ENCODE measurements at regions not wholly inside any gene's neighbourhood (a gene's known extent, or its start where the extent isn't known, plus 50 kb on each side); places are given as distances from the start of the nearest gene placed in this dataset.

DNA sequence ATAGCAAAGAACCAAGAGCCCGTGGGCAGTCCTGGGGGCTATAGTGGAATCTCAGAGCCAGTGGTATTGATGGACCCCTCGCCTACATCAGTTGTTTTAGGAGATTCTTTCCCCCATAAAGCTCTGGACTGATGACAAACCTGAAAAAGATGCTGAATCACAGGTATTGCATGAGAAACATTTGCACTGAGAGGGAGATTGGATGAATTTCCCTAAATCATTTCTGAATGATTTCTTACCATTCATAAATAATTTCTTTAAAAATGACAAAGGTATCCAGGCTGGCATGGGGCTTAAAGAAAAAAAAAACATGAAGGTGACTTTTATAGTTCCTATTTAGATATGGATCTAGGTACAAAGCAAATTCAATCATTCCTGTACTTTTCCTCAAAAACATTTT lies 54.0 kb upstream of the SLIT3 start:
- TF ChIP-seq, protein P1, sequence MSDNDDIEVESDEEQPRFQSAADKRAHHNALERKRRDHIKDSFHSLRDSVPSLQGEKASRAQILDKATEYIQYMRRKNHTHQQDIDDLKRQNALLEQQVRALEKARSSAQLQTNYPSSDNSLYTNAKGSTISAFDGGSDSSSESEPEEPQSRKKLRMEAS (IDR thresholded peaks at IDR 0.05; ENCODE audit: insufficient read depth, insufficient read length): no peak
- TF ChIP-seq, protein P2, sequence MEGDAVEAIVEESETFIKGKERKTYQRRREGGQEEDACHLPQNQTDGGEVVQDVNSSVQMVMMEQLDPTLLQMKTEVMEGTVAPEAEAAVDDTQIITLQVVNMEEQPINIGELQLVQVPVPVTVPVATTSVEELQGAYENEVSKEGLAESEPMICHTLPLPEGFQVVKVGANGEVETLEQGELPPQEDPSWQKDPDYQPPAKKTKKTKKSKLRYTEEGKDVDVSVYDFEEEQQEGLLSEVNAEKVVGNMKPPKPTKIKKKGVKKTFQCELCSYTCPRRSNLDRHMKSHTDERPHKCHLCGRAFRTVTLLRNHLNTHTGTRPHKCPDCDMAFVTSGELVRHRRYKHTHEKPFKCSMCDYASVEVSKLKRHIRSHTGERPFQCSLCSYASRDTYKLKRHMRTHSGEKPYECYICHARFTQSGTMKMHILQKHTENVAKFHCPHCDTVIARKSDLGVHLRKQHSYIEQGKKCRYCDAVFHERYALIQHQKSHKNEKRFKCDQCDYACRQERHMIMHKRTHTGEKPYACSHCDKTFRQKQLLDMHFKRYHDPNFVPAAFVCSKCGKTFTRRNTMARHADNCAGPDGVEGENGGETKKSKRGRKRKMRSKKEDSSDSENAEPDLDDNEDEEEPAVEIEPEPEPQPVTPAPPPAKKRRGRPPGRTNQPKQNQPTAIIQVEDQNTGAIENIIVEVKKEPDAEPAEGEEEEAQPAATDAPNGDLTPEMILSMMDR (IDR thresholded peaks at IDR 0.05; ENCODE audit: extremely low read depth in 1 of 2, insufficient read depth in 1 of 2, low read depth in 1 of 2, low read length in 2 of 2): no peak
- TF ChIP-seq POLR2A (IDR thresholded peaks at IDR 0.05; ENCODE audit: low read depth, low read length): no peak
- TF ChIP-seq POLR2AphosphoS5 (IDR thresholded peaks at IDR 0.05; ENCODE audit: insufficient read depth, low read depth, low read length): no peak
- no peak for TF ChIP-seq FOS (IDR thresholded peaks at IDR 0.05; ENCODE audit: borderline replicate concordance, insufficient read depth, low read length)
- no peak for TF ChIP-seq EZH2 (IDR thresholded peaks at IDR 0.05; ENCODE audit: borderline replicate concordance, low read depth, low read length, severe bottlenecking)
- no peak for TF ChIP-seq JUN (IDR thresholded peaks at IDR 0.05; ENCODE audit: borderline replicate concordance, insufficient read depth, insufficient read length, low read depth)
- TF ChIP-seq MYC (IDR thresholded peaks at IDR 0.05; ENCODE audit: low read depth, low read length): no peak
- no peak for TF ChIP-seq GATA2 (IDR thresholded peaks at IDR 0.05; ENCODE audit: insufficient read depth, insufficient read length, low read depth, low read length)

Data from endothelial cell of umbilical vein (primary cell).